Kidney epithelial cell (primary cell): ENCODE measurements at regions not wholly inside any gene's neighbourhood (a gene's known extent, or its start where the extent isn't known, plus 50 kb on each side); places are given as distances from the start of the nearest gene placed in this dataset.

Experiments used
- DNase-seq: peaks from one replicate; pipeline ENCODE4 v3.0.0-alpha.2; 2010; ENCODE audit warnings: low read depth
- H3K27me3 ChIP-seq: 2 replicates; pipeline ENCODE4 v1.6.0; 2011; ENCODE audit warnings: low read length; ENCODE audit not compliant: control insufficient read depth, insufficient read depth
- H3K36me3 ChIP-seq: 2 replicates; pipeline ENCODE4 v1.5.1; 2011; ENCODE audit warnings: low read length; ENCODE audit not compliant: control insufficient read depth, insufficient read depth
- H3K4me3 ChIP-seq: 2 replicates; pipeline ENCODE4 v1.5.1; 2011; ENCODE audit warnings: low read depth, mild to moderate bottlenecking, control low read depth, low read length
- TF ChIP-seq, protein P1 (sequence below): IDR thresholded peaks from 2 replicates; pipeline ENCODE4 v1.5.1; 2011; ENCODE audit warnings: mild to moderate bottlenecking, moderate library complexity, low read length, control low read depth, inconsistent platforms; ENCODE audit not compliant: insufficient read depth, poor library complexity, severe bottlenecking

DNA sequence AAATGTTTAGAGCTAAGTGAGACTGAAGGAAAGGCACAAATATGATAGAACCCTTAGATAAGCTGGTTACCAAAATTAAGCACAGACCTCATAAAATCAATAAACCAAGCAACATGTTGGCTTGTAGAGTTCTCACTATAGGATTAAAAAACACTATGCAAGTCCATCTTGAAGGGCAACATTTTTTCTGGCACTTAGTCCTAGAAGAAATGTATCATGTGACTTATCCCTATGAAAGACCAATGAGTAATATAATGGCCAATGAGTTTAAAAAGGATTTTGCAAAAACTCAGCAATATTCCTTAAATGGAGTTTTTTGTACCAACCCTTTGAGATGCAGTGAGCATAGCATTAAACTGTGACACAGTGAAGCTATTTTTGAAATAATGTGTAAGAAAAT, 216.3 kb upstream of the ADRA1B start:
- DNase-seq, result no peak
- TF ChIP-seq, protein P1, sequence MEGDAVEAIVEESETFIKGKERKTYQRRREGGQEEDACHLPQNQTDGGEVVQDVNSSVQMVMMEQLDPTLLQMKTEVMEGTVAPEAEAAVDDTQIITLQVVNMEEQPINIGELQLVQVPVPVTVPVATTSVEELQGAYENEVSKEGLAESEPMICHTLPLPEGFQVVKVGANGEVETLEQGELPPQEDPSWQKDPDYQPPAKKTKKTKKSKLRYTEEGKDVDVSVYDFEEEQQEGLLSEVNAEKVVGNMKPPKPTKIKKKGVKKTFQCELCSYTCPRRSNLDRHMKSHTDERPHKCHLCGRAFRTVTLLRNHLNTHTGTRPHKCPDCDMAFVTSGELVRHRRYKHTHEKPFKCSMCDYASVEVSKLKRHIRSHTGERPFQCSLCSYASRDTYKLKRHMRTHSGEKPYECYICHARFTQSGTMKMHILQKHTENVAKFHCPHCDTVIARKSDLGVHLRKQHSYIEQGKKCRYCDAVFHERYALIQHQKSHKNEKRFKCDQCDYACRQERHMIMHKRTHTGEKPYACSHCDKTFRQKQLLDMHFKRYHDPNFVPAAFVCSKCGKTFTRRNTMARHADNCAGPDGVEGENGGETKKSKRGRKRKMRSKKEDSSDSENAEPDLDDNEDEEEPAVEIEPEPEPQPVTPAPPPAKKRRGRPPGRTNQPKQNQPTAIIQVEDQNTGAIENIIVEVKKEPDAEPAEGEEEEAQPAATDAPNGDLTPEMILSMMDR, result no peak
- no peak overlapping the region for H3K4me3 ChIP-seq
- no peaks in the 10 kb centered on the region for H3K27me3 ChIP-seq
- H3K36me3 ChIP-seq, result no peaks in the 10 kb centered on the region

DNA sequence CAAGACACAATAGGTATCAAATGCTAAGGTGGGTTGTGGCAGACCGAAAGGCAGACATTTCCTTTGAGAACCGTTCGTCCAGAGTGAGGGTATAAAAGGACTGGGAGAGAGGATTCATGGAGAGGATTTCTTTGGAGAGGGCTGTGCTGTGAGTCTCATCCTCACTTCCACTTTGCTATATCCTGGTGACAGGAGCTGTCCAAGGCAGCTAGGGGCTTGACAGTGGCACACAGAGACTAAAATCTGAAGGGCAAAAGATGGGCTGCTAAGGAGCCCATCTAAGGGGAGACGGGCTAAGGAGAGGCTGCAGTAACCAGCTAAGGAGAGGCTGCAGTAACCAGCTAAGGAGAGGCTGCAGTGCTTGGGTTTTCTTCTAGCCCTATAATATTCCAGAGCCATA, 214.0 kb upstream of the ADRA1B start:
- TF ChIP-seq, protein P1, result no peak
- no peak overlapping the region for H3K4me3 ChIP-seq
- H3K36me3 ChIP-seq, result no peaks in the 10 kb centered on the region
- no peaks in the 10 kb centered on the region for H3K27me3 ChIP-seq
- DNase-seq, result no peak

DNA sequence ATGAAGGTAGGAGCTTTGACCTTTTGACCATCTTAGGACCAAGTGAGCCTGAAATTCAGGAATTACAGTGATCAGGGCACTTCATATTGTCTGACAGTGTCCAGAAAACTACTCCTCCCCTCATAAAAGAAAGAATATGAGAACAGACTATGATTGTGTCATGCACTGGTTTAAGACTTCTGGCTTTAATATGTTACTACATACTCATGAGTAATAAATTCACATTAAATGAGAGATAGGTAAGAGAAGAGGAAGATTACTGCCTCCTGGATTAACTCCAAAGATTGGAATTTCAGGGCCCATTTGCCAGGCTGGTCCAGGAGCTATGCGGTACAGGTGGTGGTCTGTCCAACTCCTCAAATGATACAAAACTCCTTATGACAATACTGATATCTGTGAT, 213.5 kb upstream of the ADRA1B start:
- Histone ChIP-seq H3K4me3 (no peak overlapping the region), H3K27me3 (no peaks in the 10 kb centered on the region), H3K36me3 (no peaks in the 10 kb centered on the region)
- TF ChIP-seq, protein P1, result no peak
- no peak for DNase-seq

DNA sequence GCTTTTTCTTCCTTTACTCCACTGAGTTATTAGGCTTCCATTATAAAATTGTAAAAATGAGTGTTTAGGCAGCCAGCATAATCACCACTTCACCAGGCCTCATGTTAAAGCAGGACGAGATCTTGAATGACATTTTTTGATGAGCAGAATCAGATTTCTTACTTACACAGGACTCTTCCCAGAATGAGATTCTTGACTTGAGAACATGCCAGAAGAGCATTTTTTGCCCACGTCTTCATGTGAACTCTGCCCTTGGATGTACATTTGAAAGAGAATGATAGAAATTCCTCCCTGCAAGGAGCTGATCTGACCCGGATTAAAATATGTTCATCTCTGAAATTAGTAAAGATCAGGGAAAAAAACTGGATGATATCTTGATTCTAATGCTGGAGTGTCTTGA, 212.1 kb upstream of the ADRA1B start:
- no peak for DNase-seq
- TF ChIP-seq, protein P1, result no peak
- Histone ChIP-seq H3K27me3 (no peaks in the 10 kb centered on the region), H3K36me3 (no peaks in the 10 kb centered on the region), H3K4me3 (no peak overlapping the region)

DNA sequence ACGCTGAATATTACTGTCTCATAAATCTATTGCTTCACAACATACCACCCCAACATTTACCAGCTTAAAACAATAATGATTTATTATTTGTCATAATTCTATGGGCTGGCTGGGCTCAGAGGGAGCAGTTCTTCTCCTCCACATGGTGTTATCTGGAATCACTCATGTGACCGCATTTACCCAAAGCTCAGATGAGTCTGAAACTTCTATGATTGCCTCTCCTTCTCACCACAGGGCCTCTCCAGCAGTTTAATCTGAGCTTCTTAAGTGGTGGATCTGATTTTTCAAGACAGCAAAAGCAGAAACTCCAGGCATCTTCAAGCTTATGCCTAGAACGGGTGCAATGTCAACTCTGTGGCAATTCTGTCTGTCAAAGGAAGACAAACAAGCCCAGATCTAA, 210.3 kb upstream of the ADRA1B start:
- Histone ChIP-seq H3K36me3 (no peaks in the 10 kb centered on the region), H3K27me3 (no peaks in the 10 kb centered on the region), H3K4me3 (no peak overlapping the region)
- DNase-seq, result no peak
- TF ChIP-seq, protein P1, result no peak

DNA sequence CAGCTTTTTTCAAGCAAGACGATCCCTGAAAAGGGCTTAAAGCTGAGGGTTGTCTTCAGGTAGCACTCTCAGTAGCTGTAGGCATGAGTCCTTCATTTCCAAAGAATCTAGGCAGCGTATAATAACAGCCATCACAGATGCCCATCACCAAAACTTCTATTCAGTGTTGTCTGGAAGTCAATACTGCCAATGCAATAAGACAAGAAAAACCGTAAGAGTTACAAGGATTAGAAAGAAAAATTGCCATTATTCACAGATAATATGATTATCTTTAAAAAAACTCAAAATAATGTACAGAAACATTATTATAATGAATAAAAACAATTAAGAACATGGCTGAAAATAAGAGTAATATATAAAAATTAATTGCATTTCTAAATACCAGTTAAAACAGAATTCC, 208.2 kb upstream of the ADRA1B start:
- TF ChIP-seq, protein P1, result no peak
- H3K36me3 ChIP-seq, result no peaks in the 10 kb centered on the region
- no peak overlapping the region for H3K4me3 ChIP-seq
- no peaks in the 10 kb centered on the region for H3K27me3 ChIP-seq
- no peak for DNase-seq
